Testis (tissue), 2 donors: ENCODE measurements at regions not wholly inside any gene's neighbourhood (a gene's known extent, or its start where the extent isn't known, plus 50 kb on each side); places are given as distances from the start of the nearest gene placed in this dataset.

Experiments used
- DNase-seq: peaks from one replicate; pipeline ENCODE4 v3.0.0-alpha.2; 2019
- H3K27ac ChIP-seq, 2 donors: fragments of 200-600 bp; sonication (generic); one replicate each; pipeline ENCODE4 v1.5.1; 2019
- H3K27me3 ChIP-seq: fragments of 200-600 bp; sonication (generic); one replicate; pipeline ENCODE4 v1.5.1; 2019
- H3K36me3 ChIP-seq: fragments of 200-600 bp; sonication (generic); one replicate; pipeline ENCODE4 v1.5.1; 2017; ENCODE audit warnings: low read depth; ENCODE audit errors: missing control alignments
- H3K4me1 ChIP-seq: fragments of 200-600 bp; sonication (generic); one replicate; pipeline ENCODE4 v1.5.1; 2019
- H3K4me3 ChIP-seq, 2 donors: fragments of 200-600 bp; sonication (generic); one replicate each; pipeline ENCODE4 v1.5.1; 2017 to 2019
- H3K9me3 ChIP-seq: fragments of 200-600 bp; sonication (generic); one replicate; pipeline ENCODE4 v1.5.1; 2017
- POLR2A ChIP-seq: fragments of 450-650 bp; IDR thresholded peaks from one replicate; pipeline ENCODE4 v1.6.1; 2017; ENCODE audit warnings: antibody characterized with exemption, mild to moderate bottlenecking, moderate library complexity
- WGBS, 2 donors: methylation state at CpG; one replicate each; pipeline ENCODE4 v1.1.5; 2018; 5-methylcytosine and 5-hydroxymethylcytosine counted together
- intact Hi-C: fragments of 100-400 bp; cut with DNase I; formaldehyde crosslinking; loops from one replicate; pipeline ENCODE4 v1.15.1; 2023; ENCODE audit warnings: low total_unique reads
- TF ChIP-seq, protein P1 (sequence below), 3 experiments: fragments of 450-650 bp in 2 of 3; fragments of 200-600 bp in 1 of 3; sonication (generic) in 1 of 3; IDR thresholded peaks; one replicate each; pipeline ENCODE4 v1.5.1; 2016 to 2019; ENCODE audit warnings: antibody characterized with exemption in 3 of 3, mild to moderate bottlenecking in 2 of 3, moderate library complexity in 1 of 3

DNA sequence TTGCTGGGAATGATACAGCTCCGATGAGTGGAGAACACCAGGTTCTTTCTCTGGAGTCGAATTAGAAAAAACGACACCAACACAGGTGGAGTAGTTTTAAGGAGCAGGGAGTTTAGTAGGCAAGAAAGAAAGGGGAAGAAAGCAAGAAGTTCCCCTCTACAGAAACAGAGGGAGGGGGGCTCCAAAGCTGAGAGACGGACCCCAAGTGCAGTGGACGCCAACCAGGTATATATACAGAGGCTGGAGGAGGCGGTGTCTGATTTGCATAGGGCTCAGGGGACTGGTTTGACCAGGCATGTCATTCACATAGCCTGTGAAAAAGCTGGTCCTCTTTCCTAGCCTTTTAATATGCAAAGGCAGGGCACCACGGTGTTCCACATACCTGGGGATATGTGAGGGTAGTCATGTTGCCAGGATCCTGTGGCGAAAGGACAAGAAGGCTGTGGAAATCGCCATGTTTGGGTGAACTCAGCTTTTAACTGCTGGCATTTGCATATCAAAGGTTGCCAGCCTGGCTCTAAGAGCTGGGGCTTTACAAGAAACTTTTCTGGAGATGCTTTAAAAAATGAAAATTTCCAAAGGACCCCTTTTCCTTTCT is 887.4 kb upstream of the EPHA6 start:
- DNase-seq = no peak
- no peaks in the 10 kb centered on the region for H3K4me1 ChIP-seq
- 53 to 62% methylated on average over 9 of the region's 9 CpGs for WGBS, 2 donors
- no peak overlapping the region for H3K27ac ChIP-seq
- H3K9me3 ChIP-seq = no peaks in the 10 kb centered on the region
- no peaks in the 10 kb centered on the region for H3K27me3 ChIP-seq
- no peak overlapping the region for H3K4me3 ChIP-seq
- H3K36me3 ChIP-seq = no peaks in the 10 kb centered on the region
- intact Hi-C loops = no loop called here
- TF ChIP-seq, protein P1, sequence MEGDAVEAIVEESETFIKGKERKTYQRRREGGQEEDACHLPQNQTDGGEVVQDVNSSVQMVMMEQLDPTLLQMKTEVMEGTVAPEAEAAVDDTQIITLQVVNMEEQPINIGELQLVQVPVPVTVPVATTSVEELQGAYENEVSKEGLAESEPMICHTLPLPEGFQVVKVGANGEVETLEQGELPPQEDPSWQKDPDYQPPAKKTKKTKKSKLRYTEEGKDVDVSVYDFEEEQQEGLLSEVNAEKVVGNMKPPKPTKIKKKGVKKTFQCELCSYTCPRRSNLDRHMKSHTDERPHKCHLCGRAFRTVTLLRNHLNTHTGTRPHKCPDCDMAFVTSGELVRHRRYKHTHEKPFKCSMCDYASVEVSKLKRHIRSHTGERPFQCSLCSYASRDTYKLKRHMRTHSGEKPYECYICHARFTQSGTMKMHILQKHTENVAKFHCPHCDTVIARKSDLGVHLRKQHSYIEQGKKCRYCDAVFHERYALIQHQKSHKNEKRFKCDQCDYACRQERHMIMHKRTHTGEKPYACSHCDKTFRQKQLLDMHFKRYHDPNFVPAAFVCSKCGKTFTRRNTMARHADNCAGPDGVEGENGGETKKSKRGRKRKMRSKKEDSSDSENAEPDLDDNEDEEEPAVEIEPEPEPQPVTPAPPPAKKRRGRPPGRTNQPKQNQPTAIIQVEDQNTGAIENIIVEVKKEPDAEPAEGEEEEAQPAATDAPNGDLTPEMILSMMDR (IDR thresholded peaks at IDR 0.05) = no peak
- TF ChIP-seq POLR2A = no peak

DNA sequence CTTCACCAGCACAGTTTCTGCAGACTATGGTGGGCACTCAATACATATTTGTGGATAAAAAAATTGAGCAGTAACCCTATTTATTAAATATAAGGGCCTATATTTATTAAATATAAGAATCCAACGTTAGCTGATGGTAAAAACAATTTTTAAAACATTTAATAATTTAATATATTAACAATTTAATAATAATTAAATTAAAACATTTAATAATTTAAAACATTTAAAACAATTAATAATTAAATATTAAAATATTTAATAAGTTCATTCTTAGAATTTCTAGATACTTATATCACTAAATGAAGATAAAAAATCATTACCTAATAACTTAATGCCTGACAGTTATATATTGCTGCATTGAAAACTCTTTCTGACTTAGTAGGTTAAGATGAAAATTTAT is 880.2 kb upstream of the EPHA6 start:
- WGBS, 2 donors = 82 to 88% methylated on average over 1 of the region's 1 CpG
- intact Hi-C loops = no loop called here
- no peak overlapping the region for H3K27ac ChIP-seq
- H3K36me3 ChIP-seq = no peaks in the 10 kb centered on the region
- TF ChIP-seq, protein P1 (IDR thresholded peaks at IDR 0.05) = no peak
- no peak for TF ChIP-seq POLR2A
- H3K4me3 ChIP-seq = no peak overlapping the region
- no peaks in the 10 kb centered on the region for H3K27me3 ChIP-seq
- no peaks in the 10 kb centered on the region for H3K4me1 ChIP-seq
- no peaks in the 10 kb centered on the region for H3K9me3 ChIP-seq
- DNase-seq = no peak

DNA sequence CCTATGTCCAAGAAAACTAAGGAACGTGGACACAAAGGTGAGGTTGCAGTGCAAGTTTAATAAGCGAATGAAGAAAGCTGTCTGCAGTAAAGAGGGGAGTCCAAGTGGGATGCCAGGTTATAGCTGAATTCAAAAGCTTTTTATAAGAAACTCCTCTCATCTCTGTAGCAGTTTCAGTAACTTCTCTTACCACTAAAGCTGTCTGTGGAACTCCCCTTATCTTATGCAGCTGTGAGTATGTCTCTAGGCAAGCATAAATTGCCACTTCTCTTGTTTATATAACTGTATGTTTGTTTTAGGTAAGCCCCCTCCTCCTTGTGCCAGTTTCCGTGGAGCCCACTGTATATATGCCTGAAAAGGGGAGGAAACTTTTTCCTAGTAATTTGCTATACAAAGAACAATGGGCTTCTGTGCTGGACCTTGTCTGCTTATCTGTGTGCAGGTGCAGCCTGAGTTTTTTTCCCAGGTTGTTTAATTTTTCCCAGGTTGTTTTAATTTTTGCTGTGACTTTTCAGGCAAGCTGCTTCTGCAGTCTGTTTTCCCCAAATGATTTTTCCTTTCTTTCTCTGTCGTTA is 875.1 kb upstream of the EPHA6 start:
- intact Hi-C loops = no loop called here
- WGBS, 2 donors = 48% methylated on average over 4 of the region's 4 CpGs
- DNase-seq = no peak
- Histone ChIP-seq H3K4me1 (no peaks in the 10 kb centered on the region), H3K9me3 (no peaks in the 10 kb centered on the region), H3K4me3 (no peak overlapping the region), H3K27ac (no peak overlapping the region), H3K36me3 (no peaks in the 10 kb centered on the region), H3K27me3 (no peaks in the 10 kb centered on the region)
- TF ChIP-seq, protein P1 (IDR thresholded peaks at IDR 0.05) = no peak
- TF ChIP-seq POLR2A = no peak

DNA sequence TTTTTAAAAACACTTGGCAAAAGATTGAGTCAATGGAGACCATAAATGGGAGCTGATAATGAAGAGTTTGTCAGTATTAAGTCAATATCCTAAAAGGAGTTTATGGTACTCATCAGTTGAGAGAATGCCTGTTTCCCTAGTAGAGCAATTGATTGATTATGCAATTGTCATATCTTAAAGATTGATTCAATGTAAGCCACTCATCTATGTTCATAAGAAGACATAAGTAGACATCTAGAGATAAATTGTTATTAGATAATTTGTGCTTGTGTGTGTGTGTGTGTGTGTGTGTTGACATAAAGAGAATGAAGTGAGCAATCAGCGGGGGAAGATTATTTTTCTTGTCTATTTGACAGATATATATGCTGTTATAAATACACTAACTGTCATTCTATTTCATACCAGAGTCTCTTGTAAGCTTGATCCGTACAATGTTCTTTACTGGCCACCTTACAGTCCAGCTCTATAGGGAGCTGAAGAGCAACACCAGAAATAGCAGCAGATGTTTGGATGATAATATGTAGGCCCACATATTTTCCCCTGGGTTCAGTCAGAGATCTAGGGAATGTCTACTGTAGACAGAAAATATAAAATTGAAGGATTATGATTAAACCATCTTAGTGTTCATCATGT is 848.6 kb upstream of the EPHA6 start:
- Histone ChIP-seq H3K4me3 (no peak overlapping the region), H3K4me1 (no peaks in the 10 kb centered on the region), H3K27me3 (no peaks in the 10 kb centered on the region), H3K9me3 (no peaks in the 10 kb centered on the region), H3K27ac (no peak overlapping the region), H3K36me3 (no peaks in the 10 kb centered on the region)
- TF ChIP-seq, protein P1 (IDR thresholded peaks at IDR 0.05) = no peak
- TF ChIP-seq POLR2A = no peak
- intact Hi-C loops = no loop called here
- WGBS, 2 donors = 74 to 78% methylated on average over 2 of the region's 2 CpGs
- DNase-seq = no peak
